RWPE1 (cell line): ENCODE measurements at regions not wholly inside any gene's neighbourhood (a gene's known extent, or its start where the extent isn't known, plus 50 kb on each side); places are given as distances from the start of the nearest gene placed in this dataset.

Experiments
- CTCF ChIA-PET: fragments of 350-600 bp; sonication (Branson Sonifier 250); formaldehyde crosslinking; extraction: SDS; loops from one replicate; lab custom pipeline; 2021; lab: Yijun Ruan, JAX
- POLR2A ChIA-PET: fragments of 400-600 bp; formaldehyde crosslinking; extraction: SDS; loops from one replicate; lab custom pipeline; 2020; ENCODE audit warnings: antibody characterized with exemption; ENCODE audit not compliant: low non-redundant PET; lab: Yijun Ruan, JAX
- DNase-seq: peaks from one replicate; pipeline ENCODE4 v3.0.0; 2012; ENCODE audit warnings: low spot score
- H3K27ac ChIP-seq: fragments of 450-650 bp; 2 replicates; pipeline ENCODE4 v1.5.1; 2017
- CTCF ChIP-seq: fragments of 450-650 bp; conservative IDR thresholded peaks from 2 replicates; pipeline ENCODE4 v1.5.1; 2017; ENCODE audit warnings: low read depth, mild to moderate bottlenecking

- CTCF ChIA-PET: no interaction called here
- H3K27ac ChIP-seq: no peak overlapping the region
- TF ChIP-seq CTCF: no peak
- no peak for DNase-seq
- POLR2A ChIA-PET: no interaction called here
These were observed 402.2 kb downstream of the SFMBT2 start for GRCh38 chr10:7008645-7009044.

- CTCF ChIA-PET: no interaction called here
- POLR2A ChIA-PET: no interaction called here
- DNase-seq: no peak
- no peak overlapping the region for H3K27ac ChIP-seq
- no peak for TF ChIP-seq CTCF
These were observed 403.1 kb downstream of the SFMBT2 start for GRCh38 chr10:7007600-7008190.

GRCh38 chr10:7006566-7006965 lies 404.3 kb downstream of the SFMBT2 start:
- H3K27ac ChIP-seq: no peak overlapping the region
- DNase-seq: no peak
- ChIA-PET CTCF (no interaction called here), POLR2A (no interaction called here)
- TF ChIP-seq CTCF: no peak

- TF ChIP-seq CTCF: no peak
- no peak overlapping the region for H3K27ac ChIP-seq
- ChIA-PET CTCF (no interaction called here), POLR2A (no interaction called here)
- DNase-seq: no peak
These were observed 406.9 kb downstream of the SFMBT2 start for GRCh38 chr10:7003831-7004395.

GRCh38 chr10:7000061-7000460 lies 410.8 kb downstream of the SFMBT2 start:
- ChIA-PET CTCF (no interaction called here), POLR2A (no interaction called here)
- no peak for TF ChIP-seq CTCF
- no peak for DNase-seq
- H3K27ac ChIP-seq: no peak overlapping the region

- no peak for DNase-seq
- ChIA-PET POLR2A (no interaction called here), CTCF (interaction anchor here (0.6 kb wide), 2 partner anchors 411 to 1667 kb away, joined by 4 read pairs; no protein-coding TSS in a partner anchor)
- no peak overlapping the region for H3K27ac ChIP-seq
- TF ChIP-seq CTCF: no peak
These were observed 411.5 kb downstream of the SFMBT2 start for GRCh38 chr10:6999232-6999925.
